HEK293T (cell line): ENCODE measurements at regions not wholly inside any gene's neighbourhood (a gene's known extent, or its start where the extent isn't known, plus 50 kb on each side); places are given as distances from the start of the nearest gene placed in this dataset.
"Not testable (repeated sequence)": the region's sequence is repeated elsewhere in the genome, so short reads cannot be mapped to it uniquely, and the experiment has no call there.

Experiments
- CTCF ChIA-PET: fragments of 350-600 bp; formaldehyde crosslinking; extraction: SDS; loops from one replicate; lab custom pipeline; 2021; ENCODE audit warnings: antibody characterized with exemption, inconsistent platforms; lab: Yijun Ruan, JAX
- POLR2A ChIA-PET: fragments of 350-600 bp; formaldehyde crosslinking; extraction: SDS; loops from one replicate; lab custom pipeline; 2020; ENCODE audit warnings: antibody characterized with exemption, inconsistent platforms; lab: Yijun Ruan, JAX
- DNase-seq: peaks from one replicate; pipeline ENCODE4 v3.0.0; 2012; ENCODE audit warnings: mixed read lengths; ENCODE audit errors: extremely low spot score
- ARNT ChIP-seq: fragments of 450-650 bp; IDR thresholded peaks from 2 replicates; pipeline ENCODE4 v1.6.1; 2017; ENCODE audit warnings: mild to moderate bottlenecking
- BHLHE40 ChIP-seq: fragments of 450-650 bp; IDR thresholded peaks from 2 replicates; pipeline ENCODE4 v1.6.1; 2016; ENCODE audit warnings: mild to moderate bottlenecking, moderate library complexity, borderline replicate concordance
- CTBP1 ChIP-seq: fragments of 450-650 bp; IDR thresholded peaks from 2 replicates; pipeline ENCODE4 v1.6.1; 2016; ENCODE audit warnings: borderline replicate concordance
- ELF4 ChIP-seq: fragments of 450-650 bp; IDR thresholded peaks from 2 replicates; pipeline ENCODE4 v1.6.1; 2017; ENCODE audit warnings: antibody characterized with exemption
- FOXA1 ChIP-seq: fragments of 450-650 bp; IDR thresholded peaks from 2 replicates; pipeline ENCODE4 v1.6.1; 2016; ENCODE audit warnings: mild to moderate bottlenecking
- FOXK2 ChIP-seq: fragments of 450-650 bp; IDR thresholded peaks from 2 replicates; pipeline ENCODE4 v1.6.1; 2016; ENCODE audit warnings: mild to moderate bottlenecking
- FOXM1 ChIP-seq: fragments of 450-650 bp; IDR thresholded peaks from 2 replicates; pipeline ENCODE4 v1.6.1; 2017; ENCODE audit warnings: mild to moderate bottlenecking, borderline replicate concordance
- HDGF ChIP-seq: fragments of 450-650 bp; IDR thresholded peaks from 2 replicates; pipeline ENCODE4 v1.6.1; 2017; ENCODE audit warnings: antibody characterized with exemption, borderline replicate concordance
- L3MBTL2 ChIP-seq: fragments of 450-650 bp; conservative IDR thresholded peaks from 2 replicates; pipeline ENCODE4 v1.6.1; 2016; ENCODE audit warnings: mild to moderate bottlenecking
- LEF1 ChIP-seq: fragments of 450-650 bp; IDR thresholded peaks from 2 replicates; pipeline ENCODE4 v1.6.1; 2017; ENCODE audit warnings: mild to moderate bottlenecking, borderline replicate concordance
- NFRKB ChIP-seq: fragments of 450-650 bp; IDR thresholded peaks from 2 replicates; pipeline ENCODE4 v1.6.1; 2016; ENCODE audit warnings: mild to moderate bottlenecking, moderate library complexity
- PKNOX1 ChIP-seq: fragments of 450-650 bp; IDR thresholded peaks from 2 replicates; pipeline ENCODE4 v1.6.1; 2016
- SP1 ChIP-seq: fragments of 450-650 bp; IDR thresholded peaks from 2 replicates; pipeline ENCODE4 v1.6.1; 2017
- SUZ12 ChIP-seq: fragments of 450-650 bp; IDR thresholded peaks from 2 replicates; pipeline ENCODE4 v1.6.1; 2016; ENCODE audit warnings: mild to moderate bottlenecking
- TARDBP ChIP-seq: fragments of 450-650 bp; IDR thresholded peaks from 2 replicates; pipeline ENCODE4 v1.6.1; 2016
- ZNF384 ChIP-seq: fragments of 450-650 bp; IDR thresholded peaks from 2 replicates; pipeline ENCODE4 v1.6.1; 2016

- POLR2A ChIA-PET, result no interaction called here
- no peak for DNase-seq
- CTCF ChIA-PET, result no interaction called here
- no peak for TF ChIP-seq LEF1
- TF ChIP-seq PKNOX1, result no peak
- TF ChIP-seq HDGF, result no peak
- TF ChIP-seq FOXK2, result no peak
- no peak for TF ChIP-seq FOXM1
- TF ChIP-seq CTBP1, result no peak
- TF ChIP-seq SUZ12, result no peak
- no peak for TF ChIP-seq L3MBTL2
- no peak for TF ChIP-seq NFRKB
- no peak for TF ChIP-seq FOXA1
Observed at GRCh38 chr11:127950162-127950561, 637.2 kb downstream of the ETS1 start.

GRCh38 chr11:127943763-127944162 lies 643.6 kb downstream of the ETS1 start:
- ChIA-PET CTCF (no interaction called here), POLR2A (no interaction called here)
- no peak for TF ChIP-seq FOXM1
- TF ChIP-seq PKNOX1, result no peak
- no peak for TF ChIP-seq CTBP1
- DNase-seq, result no peak

- POLR2A ChIA-PET, result no interaction called here
- CTCF ChIA-PET, result no interaction called here
Observed at GRCh38 chr11:127943152-127943551, 644.2 kb downstream of the ETS1 start.

GRCh38 chr11:127941554-127941953 lies 645.8 kb downstream of the ETS1 start:
- POLR2A ChIA-PET, result not testable (repeated sequence)

More at GRCh38 chr11:127943152-127943551, 644.2 kb downstream of the ETS1 start:
- no peak for DNase-seq
- TF ChIP-seq PKNOX1, result no peak
- no peak for TF ChIP-seq CTBP1
- no peak for TF ChIP-seq SP1
- no peak for TF ChIP-seq TARDBP
- TF ChIP-seq HDGF, result no peak
- TF ChIP-seq ZNF384, result no peak
- TF ChIP-seq SUZ12, result no peak
- TF ChIP-seq ELF4, result no peak

GRCh38 chr11:127939000-127939399 lies 648.4 kb downstream of the ETS1 start:
- ChIA-PET POLR2A (no interaction called here), CTCF (no interaction called here)
- no peak for DNase-seq
- TF ChIP-seq PKNOX1 (no peak), FOXA1 (no peak)

More at GRCh38 chr11:127941554-127941953, 645.8 kb downstream of the ETS1 start:
- DNase-seq, CTCF ChIA-PET: not testable (repeated sequence)

- ChIA-PET POLR2A (no interaction called here), CTCF (no interaction called here)
- DNase-seq, result no peak
- TF ChIP-seq ARNT (no peak), FOXK2 (no peak)
Observed at GRCh38 chr11:127935081-127935480, 652.3 kb downstream of the ETS1 start.

- DNase-seq, POLR2A ChIA-PET, CTCF ChIA-PET: not testable (repeated sequence)
Observed at GRCh38 chr11:127933961-127934360, 653.4 kb downstream of the ETS1 start.

- no peak for DNase-seq
- CTCF ChIA-PET, result no interaction called here
- TF ChIP-seq BHLHE40 (no peak), ARNT (no peak), LEF1 (no peak), FOXM1 (no peak), HDGF (no peak), ZNF384 (no peak), PKNOX1 (no peak)
- POLR2A ChIA-PET, result no interaction called here
Observed at GRCh38 chr11:127931803-127932202, 655.6 kb downstream of the ETS1 start.
